ENCODE measurements at regions not wholly inside any gene's neighbourhood (a gene's known extent, or its start where the extent isn't known, plus 50 kb on each side); places are given as distances from the start of the nearest gene placed in this dataset.
A peak's percentile ranks its signal among the peaks of the same experiment; 100 is the strongest.
"Not testable (repeated sequence)": the region's sequence is repeated elsewhere in the genome, so short reads cannot be mapped to it uniquely, and the experiment has no call there.

GRCh38 chr10:38364073-38364472 is 269.9 kb downstream of the ZNF37A start:
- DNase-seq = not testable (repeated sequence)

GRCh38 chr10:38365917-38366316 is 271.8 kb downstream of the ZNF37A start:
- peak in 1 of 2 experiments; percentile 5 for DNase-seq

GRCh38 chr10:38383800-38384199 is 289.7 kb downstream of the ZNF37A start:
- not testable (repeated sequence) for DNase-seq

GRCh38 chr10:38386869-38387268 is 292.7 kb downstream of the ZNF37A start:
- DNase-seq = not testable (repeated sequence)

GRCh38 chr10:38390725-38391124 is 296.6 kb downstream of the ZNF37A start:
- not testable (repeated sequence) for DNase-seq

GRCh38 chr10:38395465-38395864 is 301.3 kb downstream of the ZNF37A start:
- DNase-seq = not testable (repeated sequence)

- not testable (repeated sequence) for DNase-seq
These were observed 302.2 kb downstream of the ZNF37A start for GRCh38 chr10:38396178-38396954.

GRCh38 chr10:38401565-38401964 is 307.4 kb downstream of the ZNF37A start:
- not testable (repeated sequence) for DNase-seq

GRCh38 chr10:38402442-38403346 is 308.6 kb downstream of the ZNF37A start:
- peak; percentile 88 to 92 for DNase-seq

GRCh38 chr10:38403347-38404117 is 309.4 kb downstream of the ZNF37A start:
- not testable (repeated sequence) for DNase-seq

- not testable (repeated sequence) for DNase-seq
These were observed 329.5 kb downstream of the ZNF37A start for GRCh38 chr10:38423634-38424033.

- DNase-seq = not testable (repeated sequence)
These were observed 336.1 kb downstream of the ZNF37A start for GRCh38 chr10:38430242-38430641.

- DNase-seq = not testable (repeated sequence)
These were observed 343.2 kb downstream of the ZNF37A start for GRCh38 chr10:38437359-38437758.

- DNase-seq = not testable (repeated sequence)
These were observed 354.6 kb downstream of the ZNF37A start for GRCh38 chr10:38448614-38449355.

GRCh38 chr10:38449618-38450017 is 355.5 kb downstream of the ZNF37A start:
- not testable (repeated sequence) for DNase-seq

GRCh38 chr10:38450372-38451057 is 356.4 kb downstream of the ZNF37A start:
- not testable (repeated sequence) for DNase-seq

GRCh38 chr10:38451306-38451967 is 357.3 kb downstream of the ZNF37A start:
- DNase-seq = not testable (repeated sequence)
